GM21423 (cell line): ENCODE measurements at regions not wholly inside any gene's neighbourhood (a gene's known extent, or its start where the extent isn't known, plus 50 kb on each side); places are given as distances from the start of the nearest gene placed in this dataset.
A peak's percentile ranks its signal among the peaks of the same experiment; 100 is the strongest.

Source experiments
- ATAC-seq: cut with Tn5 transposase; IDR thresholded peaks from one replicate; pipeline ENCODE4 v1.9.1; 2021; ENCODE audit warnings: mild to moderate bottlenecking, moderate library complexity; ENCODE audit not compliant: unreplicated experiment

DNA sequence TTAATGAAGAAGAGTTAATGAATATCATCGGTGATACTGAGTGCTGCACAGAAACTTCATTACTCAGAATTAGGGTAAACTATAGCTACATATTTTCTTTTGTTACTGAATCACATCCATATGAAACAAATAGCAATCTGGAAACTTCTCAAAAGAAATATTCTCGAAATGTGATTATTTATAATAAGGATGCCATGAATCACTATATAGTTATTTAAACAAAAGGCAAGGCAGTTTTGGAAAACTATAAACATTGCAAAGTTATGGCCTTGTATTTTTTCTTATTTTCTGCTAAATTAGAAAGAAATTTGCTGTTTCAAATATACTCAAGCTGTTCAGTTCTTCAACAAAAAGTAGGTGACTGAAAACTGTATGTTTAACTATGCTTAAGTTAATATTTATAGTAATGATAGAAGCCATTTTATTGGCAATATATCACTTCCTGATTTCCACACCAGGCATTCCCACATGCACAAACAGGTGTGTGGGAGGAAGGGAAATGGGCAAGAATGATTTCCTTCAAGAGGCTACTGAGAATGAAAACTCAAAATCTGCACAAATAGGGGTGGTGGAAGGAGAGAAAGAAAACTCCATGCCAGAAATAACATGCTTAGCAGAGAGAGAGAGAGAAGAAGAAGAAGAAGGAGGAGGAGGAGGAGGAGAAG lies 74.5 kb upstream of the FRY start:
- no peak for ATAC-seq

DNA sequence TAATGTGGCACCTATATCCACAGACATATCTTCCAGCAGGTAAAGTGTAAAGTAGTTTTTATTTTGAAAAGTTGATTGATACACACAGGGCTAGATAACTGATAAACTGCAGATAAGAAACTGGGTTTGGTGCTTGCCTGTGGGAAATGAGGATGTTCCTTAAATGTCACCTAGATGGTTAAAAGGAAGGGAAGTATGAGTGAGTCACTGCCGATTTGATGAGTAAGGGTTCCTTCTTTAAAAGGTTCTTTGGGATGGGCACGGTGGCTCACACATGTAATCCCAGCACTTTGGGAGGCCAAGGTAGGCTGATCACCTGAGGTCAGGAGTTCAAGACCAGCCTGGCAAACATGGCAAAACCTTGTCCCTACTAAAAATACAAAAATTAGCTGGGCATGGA lies 73.8 kb upstream of the FRY start:
- ATAC-seq: no peak

DNA sequence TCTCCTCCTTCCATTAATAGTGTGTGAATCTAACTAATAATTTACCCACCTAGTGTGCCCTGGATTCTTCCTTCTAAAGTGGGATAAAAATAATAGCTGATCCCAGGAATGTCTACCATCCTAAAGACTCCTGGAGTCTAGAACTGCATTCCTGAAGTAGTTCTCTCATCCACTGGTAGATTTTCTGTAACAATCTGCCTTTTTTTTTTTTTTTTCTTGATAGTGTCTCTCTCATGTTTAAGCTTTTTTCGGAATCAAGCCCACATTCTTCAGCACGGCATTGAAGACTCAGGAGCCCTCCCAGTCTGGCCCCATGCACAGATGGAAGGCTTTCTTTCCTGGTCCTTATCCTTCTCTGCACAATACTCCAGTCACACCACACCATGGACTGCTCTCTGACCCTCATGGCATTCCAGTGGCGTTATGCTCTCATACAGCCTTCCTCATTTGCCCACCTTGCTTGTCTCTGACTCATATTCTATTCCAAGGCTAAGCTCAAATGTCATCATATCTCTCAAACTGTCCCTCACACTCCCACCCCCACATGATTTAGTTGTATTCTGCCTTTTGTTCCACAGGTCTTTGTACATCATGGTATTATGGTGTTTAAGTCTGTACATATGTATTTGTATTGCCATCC lies 68.7 kb upstream of the FRY start:
- ATAC-seq: no peak

DNA sequence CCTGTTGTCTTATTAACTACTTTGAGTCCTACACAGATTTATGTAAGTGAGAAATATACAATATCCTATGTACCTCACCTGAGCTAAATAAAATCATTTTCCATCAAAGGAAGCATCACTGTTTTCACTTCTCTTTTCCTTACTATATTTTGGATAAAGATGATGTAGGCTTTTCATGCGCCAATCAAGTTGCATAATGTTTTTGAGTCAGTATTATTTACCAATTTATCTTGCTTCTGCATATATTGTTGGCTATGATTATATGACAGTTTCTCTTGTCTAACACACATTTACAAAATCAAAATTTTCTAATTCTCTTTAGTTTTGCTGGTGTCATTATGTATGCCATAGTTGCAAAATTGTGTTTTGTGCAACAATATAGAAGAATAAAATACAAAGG lies 67.9 kb upstream of the FRY start:
- no peak for ATAC-seq

DNA sequence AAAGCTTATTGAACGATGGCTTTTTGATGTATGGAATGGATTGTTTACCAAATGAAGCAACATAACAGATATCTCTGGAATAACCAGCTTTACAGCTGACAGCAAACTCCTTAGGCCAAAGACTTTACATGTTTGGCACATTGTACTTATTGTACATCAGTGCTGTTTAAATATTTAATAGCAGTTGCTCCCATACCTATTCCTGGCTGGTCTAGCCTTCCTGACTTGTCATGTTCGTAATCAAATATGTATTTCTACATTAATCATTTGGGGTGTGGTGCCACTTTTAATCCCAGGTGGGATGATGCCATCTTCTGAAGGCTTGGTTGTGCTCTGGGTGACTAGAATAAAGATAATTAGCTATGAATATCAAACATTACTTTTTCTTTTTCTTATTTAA lies 67.4 kb upstream of the FRY start:
- ATAC-seq: no peak

DNA sequence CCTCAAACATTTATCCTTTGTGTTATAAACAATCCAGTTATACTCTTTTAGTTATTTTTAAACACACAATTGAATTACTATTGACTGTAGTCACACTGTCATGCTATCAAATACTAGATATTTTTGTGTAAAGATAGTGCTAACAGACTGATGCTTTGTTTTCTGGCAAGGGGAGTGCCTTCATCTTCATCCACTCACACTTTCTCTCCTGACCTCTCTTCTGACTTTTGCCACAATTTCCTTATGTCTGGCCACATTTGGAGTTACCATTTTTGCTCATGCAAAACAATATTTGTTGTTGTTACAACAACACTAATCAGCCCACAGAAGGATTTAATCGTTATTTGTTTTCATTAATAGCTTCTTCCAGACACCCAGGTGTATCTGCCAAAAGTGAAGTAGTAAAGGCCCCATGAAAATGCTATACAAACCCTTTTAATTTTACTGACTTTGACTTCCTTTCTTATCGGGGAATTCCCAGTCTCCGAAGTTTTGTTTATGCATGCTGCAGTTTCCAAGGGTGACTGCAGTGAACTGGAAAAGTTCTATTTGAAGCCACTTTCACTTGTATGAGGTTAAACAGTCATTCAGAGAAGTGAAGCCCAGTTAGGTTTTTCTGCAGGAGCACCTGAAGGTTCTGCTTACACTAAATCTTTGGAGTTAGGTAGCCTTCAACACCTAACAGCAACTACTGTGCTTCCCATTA lies 66.1 kb upstream of the FRY start:
- ATAC-seq: peak; percentile 96

DNA sequence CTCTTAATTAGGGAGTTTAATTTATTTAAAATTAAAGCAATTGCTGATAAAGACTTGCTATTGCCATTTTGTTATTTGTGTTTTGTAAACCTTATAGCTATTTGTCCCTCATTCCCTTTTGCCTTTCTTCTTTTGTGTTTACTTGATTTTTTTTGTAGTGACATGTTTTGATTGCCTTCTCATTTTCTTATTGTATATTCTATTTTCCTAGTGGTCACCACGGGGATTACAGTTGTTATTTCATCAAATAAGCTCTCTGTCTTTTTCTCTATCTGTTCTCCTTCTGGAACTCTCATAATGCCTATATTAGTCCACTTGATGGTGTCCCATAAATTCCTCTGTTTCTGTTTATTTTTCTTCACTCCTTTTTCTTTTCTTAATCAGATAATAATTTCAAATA lies 64.4 kb upstream of the FRY start:
- no peak for ATAC-seq

DNA sequence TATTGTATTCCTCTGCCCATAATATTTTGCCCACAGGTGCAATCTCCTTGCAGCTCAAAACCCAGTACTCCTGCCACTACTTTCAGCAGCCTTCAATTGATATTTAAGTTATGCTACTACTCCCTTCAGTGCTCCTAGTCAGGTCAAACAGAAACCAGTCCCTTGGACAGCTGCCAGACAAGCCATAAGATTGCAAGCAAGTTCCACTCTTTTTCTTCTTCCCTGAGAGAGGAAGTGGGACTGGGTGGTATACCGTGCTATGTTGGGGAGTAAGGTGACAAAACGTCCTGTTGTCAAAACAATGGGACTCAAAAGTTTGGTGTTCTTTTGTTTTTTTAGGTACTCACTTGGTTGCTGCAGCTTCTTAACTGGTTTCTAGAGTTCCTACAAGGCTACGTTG lies 63.1 kb upstream of the FRY start:
- ATAC-seq: no peak

DNA sequence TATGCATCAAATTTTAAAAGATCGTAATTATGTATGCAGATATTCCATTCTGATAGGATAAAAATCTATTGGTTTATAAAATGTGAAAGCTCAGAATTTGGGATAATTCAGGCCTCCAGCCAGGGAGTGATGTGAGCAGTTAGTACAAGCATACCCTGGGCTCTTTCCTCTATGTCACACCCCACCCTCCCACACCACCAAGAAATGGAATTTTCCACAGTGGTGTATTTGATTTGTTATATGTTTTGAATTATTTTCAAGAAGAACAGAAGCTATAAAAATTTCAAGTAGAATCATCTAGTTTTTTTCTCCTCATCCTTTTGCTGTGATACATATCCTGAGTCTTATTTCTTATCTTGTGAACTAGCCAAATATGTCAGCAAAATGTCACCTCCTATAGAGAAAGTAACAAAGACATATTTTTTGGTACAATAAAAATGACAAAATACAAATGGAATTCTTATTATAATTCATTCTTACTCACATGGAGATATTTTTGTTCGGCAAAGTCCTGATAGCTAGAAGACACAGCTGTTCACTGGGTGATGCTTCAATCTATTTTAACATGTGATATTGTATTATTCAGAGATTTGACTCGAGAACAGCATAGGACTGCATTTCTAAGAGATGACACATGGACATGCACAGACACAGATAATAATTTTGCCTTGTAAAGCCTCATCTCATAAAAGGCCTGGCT lies 61.2 kb upstream of the FRY start:
- ATAC-seq: no peak

DNA sequence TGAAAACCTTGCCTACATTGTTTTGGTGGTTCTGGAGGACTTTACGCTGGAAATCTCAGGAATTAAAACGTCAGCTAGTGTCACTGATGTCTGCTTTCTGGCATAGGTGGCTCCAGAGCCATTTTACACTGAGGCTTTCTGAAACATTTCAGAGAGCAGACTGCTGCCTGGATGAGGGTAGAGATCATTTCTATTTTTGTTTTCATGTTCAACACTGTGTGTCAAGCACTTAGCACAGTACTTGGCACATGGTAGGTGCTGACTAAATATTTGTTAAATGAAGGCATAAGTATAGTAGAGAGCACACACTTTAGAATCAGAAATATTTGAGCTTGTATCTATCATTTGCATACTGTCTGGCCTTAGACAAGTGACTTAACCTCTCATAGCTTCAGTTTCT lies 59.1 kb upstream of the FRY start:
- ATAC-seq: no peak

DNA sequence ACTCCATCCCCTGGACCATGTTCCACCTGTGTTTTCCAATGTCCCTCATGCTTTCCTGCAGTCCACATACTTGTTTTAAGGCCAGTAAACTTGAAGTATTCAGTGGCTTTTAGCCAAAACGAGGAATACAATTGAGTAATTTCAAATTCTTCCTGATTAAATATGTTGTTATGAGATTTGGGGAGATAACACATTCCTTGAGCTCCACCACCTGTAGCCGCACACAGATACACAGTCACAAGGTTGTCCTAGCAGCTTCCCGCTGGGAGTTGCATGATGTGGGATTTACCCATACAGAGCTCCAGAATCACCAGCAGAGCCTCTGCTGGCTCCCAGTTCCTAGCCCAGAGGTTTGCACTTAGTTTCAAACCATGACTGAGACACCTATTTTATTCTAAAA lies 53.6 kb upstream of the FRY start:
- no peak for ATAC-seq

DNA sequence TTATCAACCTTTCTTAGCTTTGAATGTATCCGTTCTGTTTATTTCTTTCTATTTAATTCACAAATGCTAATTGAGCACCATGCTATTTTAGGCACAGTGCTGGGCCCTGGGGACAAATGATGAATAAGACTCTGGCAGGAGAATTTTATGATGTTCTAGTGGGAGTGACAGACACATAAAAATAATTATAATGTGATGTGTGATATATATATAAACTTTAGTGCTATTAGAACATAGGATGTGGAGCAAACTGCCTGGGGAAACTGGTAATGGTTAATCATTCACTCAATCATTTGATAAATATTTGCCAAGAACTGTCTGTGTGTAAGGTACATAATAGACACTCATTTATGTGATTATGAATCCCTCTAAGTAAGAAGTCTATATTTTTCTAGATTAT lies 50.7 kb upstream of the FRY start:
- ATAC-seq: no peak
